ENCODE measurements at regions not wholly inside any gene's neighbourhood (a gene's known extent, or its start where the extent isn't known, plus 50 kb on each side); places are given as distances from the start of the nearest gene placed in this dataset.

GRCh38 chrX:22559506-22559905, 286.8 kb downstream of the CBLL2 start:
- peaks cover 0 to 8% (median 3%) of the 10 kb centered on the region in 7 donors for H3K9me3 Mint-ChIP-seq
- no peak overlapping the region for H3K27ac Mint-ChIP-seq
- H3K4me1 Mint-ChIP-seq, result no peaks in the 10 kb centered on the region
- no peak for TF ChIP-seq CTCF (IDR thresholded peaks at IDR 0.05)
- no peak for DNase-seq
- Histone ChIP-seq H3K27ac (ENCODE audit: low read depth in 1 of 2, low read length in 2 of 2) (no peak overlapping the region), H3K27me3 (ENCODE audit: control insufficient read depth in 2 of 2, insufficient read depth in 2 of 2, low read length in 2 of 2) (no peaks in the 10 kb centered on the region), H4K20me1 (ENCODE audit: insufficient read depth, low read length) (no peaks in the 10 kb centered on the region), H3K4me2 (replicated peaks; ENCODE audit: extremely low read depth, low read length, poor library complexity, severe bottlenecking) (no peak overlapping the region), H3K4me1 (ENCODE audit: control insufficient read depth in 1 of 2, insufficient read depth in 2 of 2, low read length in 2 of 2) (no peaks in the 10 kb centered on the region), H3K36me3 (replicated peaks in 1 of 2; ENCODE audit: control insufficient read depth in 1 of 2, insufficient read depth in 2 of 2, low read length in 2 of 2) (no peaks in the 10 kb centered on the region), H3K9me3 (replicated peaks in 1 of 2; ENCODE audit: control insufficient read depth in 1 of 2, insufficient read depth in 1 of 2, low read length in 2 of 2) (no peaks in the 10 kb centered on the region), H2AFZ (ENCODE audit: insufficient read depth, low read depth, low read length, poor library complexity, severe bottlenecking) (no peak overlapping the region), H3K9ac (ENCODE audit: insufficient read depth, low read length, poor library complexity, severe bottlenecking) (no peak overlapping the region), H3K79me2 (ENCODE audit: insufficient read depth, low read length) (no peaks in the 10 kb centered on the region), H3K4me3 (replicated peaks in 1 of 3; ENCODE audit: low read depth in 2 of 3, low read length in 3 of 3) (no peak overlapping the region)
- H3K4me3 Mint-ChIP-seq, result no peak overlapping the region
- no peaks in the 10 kb centered on the region for H3K27me3 Mint-ChIP-seq (ENCODE audit: low read depth in 3 of 3)
- intact Hi-C loops (cut with micrococcal nuclease), result no loop called here
- no peaks in the 10 kb centered on the region for H3K36me3 Mint-ChIP-seq
- WGBS (ENCODE audit: insufficient coverage), result no CpG with 5 or more reads among the region's 4 CpGs

GRCh38 chrX:22575161-22575845, 302.6 kb downstream of the CBLL2 start:
- Histone ChIP-seq H3K4me2 (replicated peaks; ENCODE audit: extremely low read depth, low read length, poor library complexity, severe bottlenecking) (no peak overlapping the region), H3K9me3 (replicated peaks in 1 of 2; ENCODE audit: control insufficient read depth in 1 of 2, insufficient read depth in 1 of 2, low read length in 2 of 2) (no peaks in the 10 kb centered on the region), H3K9ac (ENCODE audit: insufficient read depth, low read length, poor library complexity, severe bottlenecking) (no peak overlapping the region), H3K4me1 (ENCODE audit: control insufficient read depth in 1 of 2, insufficient read depth in 2 of 2, low read length in 2 of 2) (no peaks in the 10 kb centered on the region), H3K27me3 (ENCODE audit: control insufficient read depth in 2 of 2, insufficient read depth in 2 of 2, low read length in 2 of 2) (no peaks in the 10 kb centered on the region), H3K4me3 (replicated peaks in 1 of 3; ENCODE audit: low read depth in 2 of 3, low read length in 3 of 3) (no peak overlapping the region), H3K79me2 (ENCODE audit: insufficient read depth, low read length) (no peaks in the 10 kb centered on the region), H4K20me1 (ENCODE audit: insufficient read depth, low read length) (no peaks in the 10 kb centered on the region), H3K27ac (ENCODE audit: low read depth in 1 of 2, low read length in 2 of 2) (no peak overlapping the region), H3K36me3 (replicated peaks in 1 of 2; ENCODE audit: control insufficient read depth in 1 of 2, insufficient read depth in 2 of 2, low read length in 2 of 2) (no peaks in the 10 kb centered on the region), H2AFZ (ENCODE audit: insufficient read depth, low read depth, low read length, poor library complexity, severe bottlenecking) (no peak overlapping the region)
- no CpG with 5 or more reads among the region's 1 CpG for WGBS (ENCODE audit: insufficient coverage)
- Mint-ChIP-seq H3K9me3 (peaks cover 0 to 3% (median 2%) of the 10 kb centered on the region in 7 donors), H3K4me3 (no peak overlapping the region), H3K27ac (no peak overlapping the region), H3K27me3 (ENCODE audit: low read depth in 3 of 3) (peaks cover 0 to 3% (median 0%) of the 10 kb centered on the region in 3 donors), H3K36me3 (no peaks in the 10 kb centered on the region), H3K4me1 (no peaks in the 10 kb centered on the region)
- intact Hi-C loops (cut with micrococcal nuclease), result no loop called here
- no peak for DNase-seq
- TF ChIP-seq CTCF (IDR thresholded peaks at IDR 0.05), result no peak
